Right ventricle myocardium inferior (tissue), 1 donor: ENCODE measurements at regions not wholly inside any gene's neighbourhood (a gene's known extent, or its start where the extent isn't known, plus 50 kb on each side); places are given as distances from the start of the nearest gene placed in this dataset.

Source experiments
- ATAC-seq: fragments of 200-7000 bp; cut with Tn5 transposase; one replicate; pipeline ENCODE4 v1.9.1; 2020; ENCODE audit warnings: mild to moderate bottlenecking, moderate library complexity
- DNase-seq: peaks from one replicate; pipeline ENCODE4 v3.0.0; 2021; ENCODE audit errors: missing footprints
- intact Hi-C: fragments of 100-400 bp; cut with DNase I; formaldehyde crosslinking; loops from one replicate; pipeline ENCODE4 v1.11.0; 2022
- donor health status: DM: no; HTN: yes; CAD: no; lungs with severe emphysema.

- intact Hi-C loops = loop anchor here (10.0 kb wide), 1 partner anchor 97 kb away; no protein-coding TSS in a partner anchor
- ATAC-seq = peak; percentile 97
- DNase-seq = no peak
Measured at GRCh38 chr4:162347842-162348213, 184.0 kb upstream of the FSTL5 start.

DNA sequence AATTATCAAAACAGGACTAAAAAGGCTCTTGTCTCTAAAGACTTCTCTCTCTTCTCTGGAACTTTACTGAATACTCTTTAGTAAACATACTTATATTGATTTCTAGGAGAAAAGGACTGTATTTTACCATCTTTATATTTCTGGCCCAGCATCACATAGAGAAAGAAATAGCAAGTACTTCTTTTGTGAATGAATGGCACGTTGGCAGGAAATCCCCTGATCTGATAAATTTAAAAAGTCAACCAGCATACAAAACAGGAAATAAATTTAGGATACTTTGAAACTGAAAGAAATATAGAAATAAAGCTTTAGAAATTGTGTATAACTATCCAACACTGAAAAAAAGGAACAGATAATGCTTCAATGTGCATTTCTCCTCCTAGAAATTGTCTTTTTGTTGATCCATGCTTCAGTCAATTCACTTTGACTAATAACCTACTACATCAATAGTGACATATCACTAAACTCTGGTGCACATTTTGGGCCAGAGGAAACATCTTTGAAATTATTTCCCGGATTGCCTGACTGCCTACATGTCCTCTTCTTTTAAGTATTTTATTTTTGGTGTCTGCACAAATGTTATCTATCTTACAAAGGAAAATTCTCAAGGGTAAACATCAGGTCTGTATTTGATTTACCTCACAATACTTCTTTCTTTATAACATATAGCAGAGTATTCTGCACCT is 183.5 kb upstream of the FSTL5 start:
- DNase-seq (no peak), ATAC-seq (peak; percentile 57)
- intact Hi-C loops = loop anchor here (10.0 kb wide), 1 partner anchor 98 kb away; no protein-coding TSS in a partner anchor

DNA sequence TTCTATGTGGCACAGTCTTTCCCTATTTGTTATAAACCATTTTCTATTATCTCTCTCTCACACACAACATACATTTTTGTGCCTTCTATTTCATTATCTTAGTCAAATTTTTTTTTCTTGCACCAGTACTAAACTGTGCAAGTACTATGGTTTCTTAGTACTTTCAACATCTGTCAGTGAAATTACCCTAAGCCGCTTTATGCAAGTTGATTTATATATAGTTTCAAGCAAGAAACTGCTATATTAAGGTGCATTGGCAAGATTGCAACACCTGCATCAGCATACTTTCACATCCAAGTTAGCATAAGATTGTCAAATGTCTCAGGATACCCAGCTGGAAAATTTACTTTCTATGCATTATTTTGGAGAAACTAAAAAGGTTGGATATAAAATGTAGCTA is 180.2 kb upstream of the FSTL5 start:
- intact Hi-C loops = loop anchor here (10.0 kb wide), 1 partner anchor 101 kb away; no protein-coding TSS in a partner anchor
- ATAC-seq = no peak
- DNase-seq = no peak

DNA sequence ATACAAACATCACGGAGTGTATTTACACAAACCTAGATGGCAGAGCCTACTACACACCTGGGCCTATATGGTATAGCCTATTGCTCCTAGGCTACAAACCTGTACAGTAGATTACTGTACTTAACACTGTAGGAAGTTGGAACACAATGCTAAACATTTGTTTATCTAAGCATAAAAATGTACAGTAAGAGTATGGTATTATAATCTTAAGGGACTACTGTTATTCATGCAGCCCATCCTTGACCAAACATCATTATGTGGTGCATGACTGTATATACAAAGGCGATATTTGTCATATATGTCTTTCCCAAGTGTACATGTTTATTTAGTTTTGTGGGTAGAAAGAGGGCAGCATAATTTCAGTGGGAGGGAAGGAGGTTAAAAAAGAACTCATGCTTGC is 177.7 kb upstream of the FSTL5 start:
- intact Hi-C loops = loop anchor here (10.0 kb wide), 1 partner anchor 103 kb away; no protein-coding TSS in a partner anchor
- no peak for DNase-seq
- no peak for ATAC-seq

- ATAC-seq = no peak
- DNase-seq = no peak
- intact Hi-C loops = no loop called here
Measured at GRCh38 chr4:162323919-162324318, 160.1 kb upstream of the FSTL5 start.

DNA sequence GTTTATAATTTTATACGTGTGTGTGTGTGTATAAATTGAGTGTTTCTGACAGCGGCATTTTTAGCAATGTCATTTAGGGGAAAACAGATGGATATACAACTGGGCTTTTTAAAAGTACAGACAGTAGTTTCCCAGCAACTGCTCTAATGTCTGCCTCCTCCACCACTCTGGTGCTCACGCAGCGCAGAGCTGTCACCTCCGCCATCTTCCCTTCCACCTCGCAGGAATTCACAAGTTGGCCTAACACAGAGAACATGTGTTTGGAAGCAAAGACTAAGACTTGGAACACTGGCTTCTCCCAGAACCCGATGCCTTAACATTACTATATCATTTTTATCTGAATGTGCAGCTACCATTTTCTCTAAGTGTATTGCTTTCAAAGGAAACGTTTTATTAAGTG is 158.3 kb upstream of the FSTL5 start:
- ATAC-seq (no peak), DNase-seq (no peak)
- intact Hi-C loops = no loop called here

DNA sequence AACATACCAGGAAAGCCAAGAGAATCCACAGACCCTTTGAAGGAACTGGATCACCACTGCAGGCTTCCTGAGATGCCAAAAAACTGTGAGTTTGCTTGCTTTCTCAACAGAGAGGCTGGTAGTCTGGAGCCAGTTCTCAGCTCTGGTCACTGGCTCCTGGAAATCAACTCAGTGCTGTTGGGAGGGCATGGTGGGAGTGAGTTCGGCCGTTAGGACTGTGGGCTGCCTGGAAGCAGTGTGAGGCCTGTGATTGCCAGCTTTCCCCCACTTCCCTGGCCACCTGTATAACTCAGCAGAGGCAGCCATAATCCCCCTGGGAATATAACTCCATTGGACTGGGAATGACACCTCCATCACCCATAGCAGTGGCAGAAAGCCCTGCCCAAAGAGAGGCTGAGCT is 122.0 kb upstream of the FSTL5 start:
- no peak for ATAC-seq
- peak; percentile 18 for DNase-seq
- intact Hi-C loops = no loop called here

- ATAC-seq = no peak
- intact Hi-C loops = no loop called here
- DNase-seq = no peak
Measured at GRCh38 chr4:162282684-162283083, 118.9 kb upstream of the FSTL5 start.

- ATAC-seq (no peak), DNase-seq (no peak)
- intact Hi-C loops = no loop called here
Measured at GRCh38 chr4:162274354-162274753, 110.6 kb upstream of the FSTL5 start.

DNA sequence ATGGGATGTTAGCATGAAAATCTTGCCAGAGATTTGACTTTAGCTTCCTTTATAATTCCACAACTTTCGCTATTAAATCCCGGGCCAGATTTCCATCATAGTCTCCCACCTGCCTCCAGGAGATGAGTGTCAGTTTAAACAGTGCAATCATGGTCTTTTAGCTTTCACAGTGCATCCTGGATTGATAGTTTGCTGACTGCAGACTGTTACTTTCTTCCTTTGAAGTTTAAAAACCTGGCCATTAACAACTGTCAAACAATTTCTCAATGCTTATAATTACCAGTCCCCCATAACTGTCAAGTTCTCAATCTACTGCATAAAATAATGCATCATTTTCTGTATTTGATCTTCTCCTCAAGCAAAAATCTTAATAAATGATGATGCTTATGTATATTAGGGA is 108.4 kb upstream of the FSTL5 start:
- DNase-seq (no peak), ATAC-seq (no peak)
- intact Hi-C loops = no loop called here

- DNase-seq = no peak
- no peak for ATAC-seq
- intact Hi-C loops = no loop called here
Measured at GRCh38 chr4:162268911-162269310, 105.1 kb upstream of the FSTL5 start.

- intact Hi-C loops = no loop called here
- DNase-seq = no peak
- ATAC-seq = no peak
Measured at GRCh38 chr4:162265802-162266201, 102.0 kb upstream of the FSTL5 start.

GRCh38 chr4:162245051-162245450 is 81.3 kb upstream of the FSTL5 start:
- no peak for ATAC-seq
- no peak for DNase-seq
- intact Hi-C loops = no loop called here

- DNase-seq (no peak), ATAC-seq (no peak)
- intact Hi-C loops = no loop called here
Measured at GRCh38 chr4:162241857-162242256, 78.1 kb upstream of the FSTL5 start.

- ATAC-seq (no peak), DNase-seq (no peak)
- intact Hi-C loops = no loop called here
Measured at GRCh38 chr4:162239992-162240769, 76.4 kb upstream of the FSTL5 start.

DNA sequence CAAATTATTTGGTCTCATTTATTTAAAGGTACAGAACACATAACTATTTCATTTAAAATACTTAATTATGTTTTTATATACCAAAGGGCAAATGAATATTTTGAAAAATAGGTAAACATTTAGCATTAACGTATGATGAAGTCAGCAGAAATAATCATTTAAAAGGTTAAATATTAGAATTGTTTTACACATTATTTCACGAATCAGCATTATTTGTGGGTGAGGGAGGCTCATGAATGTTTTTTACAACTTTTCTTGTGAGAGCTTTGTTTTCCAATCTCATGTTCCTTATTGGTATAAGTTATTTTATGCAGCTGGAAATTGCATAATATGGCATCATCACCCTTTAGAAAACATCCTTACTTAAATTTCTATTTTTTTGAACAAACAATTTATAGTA is 73.9 kb upstream of the FSTL5 start:
- DNase-seq (no peak), ATAC-seq (no peak)
- intact Hi-C loops = no loop called here

GRCh38 chr4:162234595-162234994 is 70.8 kb upstream of the FSTL5 start:
- ATAC-seq (no peak), DNase-seq (no peak)
- intact Hi-C loops = no loop called here

- ATAC-seq (no peak), DNase-seq (no peak)
- intact Hi-C loops = no loop called here
Measured at GRCh38 chr4:162232349-162232748, 68.5 kb upstream of the FSTL5 start.

DNA sequence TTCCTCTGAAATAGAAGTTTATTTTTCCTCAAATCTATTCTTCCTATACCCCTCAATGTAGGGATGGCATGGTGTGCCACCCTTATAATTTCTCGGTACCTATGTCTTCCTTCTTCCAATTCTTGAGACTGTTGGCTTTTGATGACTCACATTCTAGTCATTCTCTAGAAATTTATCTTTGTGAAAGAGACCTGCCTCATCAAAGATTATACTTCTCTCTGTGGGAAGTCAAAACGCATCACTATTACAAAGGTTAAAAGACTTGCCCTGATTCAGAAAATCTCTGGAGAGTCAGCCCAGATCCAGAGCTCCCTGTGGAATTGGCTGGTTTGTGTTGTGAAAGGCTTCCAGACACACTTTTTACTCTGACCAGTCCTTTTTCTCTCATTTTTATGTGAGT is 65.9 kb upstream of the FSTL5 start:
- no peak for DNase-seq
- no peak for ATAC-seq
- intact Hi-C loops = no loop called here

- DNase-seq (no peak), ATAC-seq (no peak)
- intact Hi-C loops = no loop called here
Measured at GRCh38 chr4:162221148-162221547, 57.3 kb upstream of the FSTL5 start.
